ENCODE measurements at regions not wholly inside any gene's neighbourhood (a gene's known extent, or its start where the extent isn't known, plus 50 kb on each side); places are given as distances from the start of the nearest gene placed in this dataset.

DNA sequence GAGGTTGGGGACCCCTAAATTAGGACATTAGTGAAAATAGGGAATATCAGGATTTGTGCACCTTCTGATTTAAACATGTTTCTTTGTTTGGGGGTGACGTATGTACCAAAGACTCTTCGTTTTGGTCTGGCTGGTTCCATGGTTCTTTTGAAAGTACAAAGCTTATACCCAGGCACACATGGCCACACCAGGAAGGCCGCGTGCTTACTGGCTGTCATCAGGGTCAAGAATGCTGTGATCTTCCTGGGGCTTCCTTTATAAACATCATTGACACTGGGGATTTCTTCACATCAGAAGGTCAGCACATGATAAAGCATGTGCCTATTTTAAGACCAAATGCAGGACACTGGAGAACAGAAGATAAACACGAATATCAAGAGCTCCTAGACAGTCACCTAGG lies 230.6 kb upstream of the ID2 start:
- H3K4me3 ChIP-seq (ENCODE audit: low read depth, low read length) = no peak overlapping the region
- no peak for DNase-seq (ENCODE audit: low read depth, low spot score)
- POLR2A ChIA-PET = no interaction called here
- TF ChIP-seq, protein P1, sequence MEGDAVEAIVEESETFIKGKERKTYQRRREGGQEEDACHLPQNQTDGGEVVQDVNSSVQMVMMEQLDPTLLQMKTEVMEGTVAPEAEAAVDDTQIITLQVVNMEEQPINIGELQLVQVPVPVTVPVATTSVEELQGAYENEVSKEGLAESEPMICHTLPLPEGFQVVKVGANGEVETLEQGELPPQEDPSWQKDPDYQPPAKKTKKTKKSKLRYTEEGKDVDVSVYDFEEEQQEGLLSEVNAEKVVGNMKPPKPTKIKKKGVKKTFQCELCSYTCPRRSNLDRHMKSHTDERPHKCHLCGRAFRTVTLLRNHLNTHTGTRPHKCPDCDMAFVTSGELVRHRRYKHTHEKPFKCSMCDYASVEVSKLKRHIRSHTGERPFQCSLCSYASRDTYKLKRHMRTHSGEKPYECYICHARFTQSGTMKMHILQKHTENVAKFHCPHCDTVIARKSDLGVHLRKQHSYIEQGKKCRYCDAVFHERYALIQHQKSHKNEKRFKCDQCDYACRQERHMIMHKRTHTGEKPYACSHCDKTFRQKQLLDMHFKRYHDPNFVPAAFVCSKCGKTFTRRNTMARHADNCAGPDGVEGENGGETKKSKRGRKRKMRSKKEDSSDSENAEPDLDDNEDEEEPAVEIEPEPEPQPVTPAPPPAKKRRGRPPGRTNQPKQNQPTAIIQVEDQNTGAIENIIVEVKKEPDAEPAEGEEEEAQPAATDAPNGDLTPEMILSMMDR (IDR thresholded peaks at IDR 0.05; ENCODE audit: insufficient read depth, low read length, missing control alignments) = no peak
- CTCF ChIA-PET = interaction anchor here (1.5 kb wide), 1 partner anchor 11 kb away, joined by 3 read pairs; no protein-coding TSS in a partner anchor

GRCh38 chr2:8452296-8452695 lies 229.6 kb upstream of the ID2 start:
- DNase-seq (ENCODE audit: low read depth, low spot score) = no peak
- ChIA-PET POLR2A (no interaction called here), CTCF (no interaction called here)
- no peak overlapping the region for H3K4me3 ChIP-seq (ENCODE audit: low read depth, low read length)
- TF ChIP-seq, protein P1 (IDR thresholded peaks at IDR 0.05; ENCODE audit: insufficient read depth, low read length, missing control alignments) = no peak

- no peak for DNase-seq (ENCODE audit: low read depth, low spot score)
- POLR2A ChIA-PET = no interaction called here
- H3K4me3 ChIP-seq (ENCODE audit: low read depth, low read length) = no peak overlapping the region
- CTCF ChIA-PET = interaction anchor here (1.6 kb wide), 1 partner anchor 1026 kb away, joined by 3 read pairs; no protein-coding TSS in a partner anchor
- TF ChIP-seq, protein P1 (IDR thresholded peaks at IDR 0.05; ENCODE audit: insufficient read depth, low read length, missing control alignments) = no peak
Measured at GRCh38 chr2:8452979-8453903, 228.6 kb upstream of the ID2 start.

DNA sequence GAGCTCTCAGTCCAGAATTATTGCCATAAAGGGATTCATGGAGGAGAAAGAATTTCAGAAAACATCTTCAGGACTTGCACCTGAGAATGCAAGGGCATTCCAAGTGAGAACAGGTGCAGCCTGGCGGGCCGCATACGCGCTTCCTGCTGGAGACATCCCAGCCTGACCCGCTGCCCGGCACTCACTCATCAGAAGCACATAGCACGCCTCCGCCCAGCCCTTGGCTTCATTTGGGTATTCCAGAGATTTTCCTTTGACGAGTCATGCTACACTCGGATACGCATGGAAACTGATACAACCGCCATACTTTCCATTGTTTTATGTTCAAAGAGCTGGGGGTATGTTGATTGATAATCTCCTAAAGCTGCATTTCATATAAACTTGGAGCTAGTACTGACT lies 228.0 kb upstream of the ID2 start:
- ChIA-PET POLR2A (no interaction called here), CTCF (interaction anchor here (1.6 kb wide), 1 partner anchor 1027 kb away, joined by 3 read pairs; no protein-coding TSS in a partner anchor)
- TF ChIP-seq, protein P1 (IDR thresholded peaks at IDR 0.05; ENCODE audit: insufficient read depth, low read length, missing control alignments) = no peak
- no peak for DNase-seq (ENCODE audit: low read depth, low spot score)
- no peak overlapping the region for H3K4me3 ChIP-seq (ENCODE audit: low read depth, low read length)

DNA sequence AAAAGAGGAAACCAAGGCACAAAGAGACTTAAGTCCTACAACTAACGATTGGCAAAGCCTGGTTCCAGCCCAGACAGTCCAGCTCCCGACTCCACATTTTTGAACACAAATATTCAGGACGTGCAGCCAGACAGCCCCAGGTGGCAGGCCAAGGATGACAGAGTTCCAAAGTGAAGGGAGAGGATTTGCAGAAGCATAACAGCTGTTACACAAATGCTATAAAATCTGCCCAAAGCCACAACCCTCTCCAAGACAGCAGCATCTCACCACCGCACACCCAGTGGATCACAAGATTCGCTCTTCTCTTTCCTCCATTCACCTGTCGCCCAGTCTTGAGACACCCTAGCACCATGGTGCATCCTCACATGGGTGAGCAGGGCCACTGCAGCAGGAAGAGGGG lies 227.1 kb upstream of the ID2 start:
- H3K4me3 ChIP-seq (ENCODE audit: low read depth, low read length) = no peak overlapping the region
- POLR2A ChIA-PET = no interaction called here
- no peak for DNase-seq (ENCODE audit: low read depth, low spot score)
- TF ChIP-seq, protein P1 (IDR thresholded peaks at IDR 0.05; ENCODE audit: insufficient read depth, low read length, missing control alignments) = no peak
- CTCF ChIA-PET = interaction anchor here (1.6 kb wide), 1 partner anchor 1027 kb away, joined by 3 read pairs; no protein-coding TSS in a partner anchor
